Gastrocnemius medialis (tissue), 4 donors: ENCODE measurements at regions not wholly inside any gene's neighbourhood (a gene's known extent, or its start where the extent isn't known, plus 50 kb on each side); places are given as distances from the start of the nearest gene placed in this dataset.

Experiments
- ATAC-seq, 2 donors: fragments of 150-250 bp; one replicate each; pipeline ENCODE4 v1.9.1; 2016
- DNase-seq, 2 donors: peaks; one replicate each; pipeline ENCODE4 v3.0.0-alpha.2; 2019
- H3K27ac ChIP-seq, 4 donors: fragments of 200-600 bp; sonication (generic); 1 replicate in 1 of 4; 2 replicates in 3 of 4; pipeline ENCODE4 v1.5.1; 2016 to 2018; ENCODE audit warnings: mild to moderate bottlenecking in 2 of 4, moderate library complexity in 1 of 4
- H3K27me3 ChIP-seq, 3 donors: fragments of 200-600 bp; sonication (generic) in 2 of 3; 1 replicate in 1 of 3; 2 replicates in 2 of 3; pipeline versions ENCODE4 v1.5.1 to v1.6.0; 2016 to 2019; ENCODE audit warnings: mild to moderate bottlenecking in 1 of 3, moderate library complexity in 1 of 3
- H3K36me3 ChIP-seq, 2 donors: fragments of 200-600 bp; sonication (generic) in 1 of 2; one replicate each; pipeline ENCODE4 v1.5.1; 2017 to 2018
- H3K4me1 ChIP-seq, 2 donors: fragments of 200-600 bp; sonication (generic) in 1 of 2; one replicate each; pipeline ENCODE4 v1.5.1; 2016 to 2017; ENCODE audit warnings: mild to moderate bottlenecking in 2 of 2
- H3K4me3 ChIP-seq, 4 donors: fragments of 200-600 bp; sonication (generic) in 3 of 4; 1 replicate in 1 of 4; 2 replicates in 3 of 4; pipeline ENCODE4 v1.5.1; 2016 to 2019; ENCODE audit warnings: mild to moderate bottlenecking in 2 of 4
- H3K9me3 ChIP-seq, 3 donors: fragments of 200-600 bp; sonication (generic) in 2 of 3; 1 replicate in 1 of 3; 2 replicates in 2 of 3; pipeline ENCODE4 v1.5.1; 2016 to 2019
- POLR2A ChIP-seq, 2 donors: fragments of 450-650 bp; IDR thresholded peaks; one replicate each; pipeline ENCODE4 v1.6.1; 2017; ENCODE audit warnings: antibody characterized with exemption in 2 of 2, mild to moderate bottlenecking in 2 of 2, moderate library complexity in 2 of 2
- in situ Hi-C, 4 donors: fragments of 200-750 bp; cut with MboI; loops; one replicate each; pipeline versions ENCODE4 v1.15.0 to v1.8.0; 2017; ENCODE audit warnings: low sequenced_read_pairs in 4 of 4
- intact Hi-C: fragments of 100-400 bp; cut with DNase I; formaldehyde crosslinking; loops from one replicate; pipeline ENCODE4 v1.15.1; 2023; ENCODE audit warnings: low total_unique reads
- TF ChIP-seq, protein P1 (sequence below), 5 experiments: fragments of 450-650 bp in 3 of 5; fragments of 200-600 bp in 2 of 5; sonication (generic) in 2 of 5; IDR thresholded peaks in 4 of 5; conservative IDR thresholded peaks in 1 of 5; 1 replicate in 4 of 5; 2 replicates in 1 of 5; pipeline ENCODE4 v1.5.1; 2016 to 2019; ENCODE audit warnings: antibody characterized with exemption in 5 of 5, mild to moderate bottlenecking in 3 of 5, moderate library complexity in 3 of 5

DNA sequence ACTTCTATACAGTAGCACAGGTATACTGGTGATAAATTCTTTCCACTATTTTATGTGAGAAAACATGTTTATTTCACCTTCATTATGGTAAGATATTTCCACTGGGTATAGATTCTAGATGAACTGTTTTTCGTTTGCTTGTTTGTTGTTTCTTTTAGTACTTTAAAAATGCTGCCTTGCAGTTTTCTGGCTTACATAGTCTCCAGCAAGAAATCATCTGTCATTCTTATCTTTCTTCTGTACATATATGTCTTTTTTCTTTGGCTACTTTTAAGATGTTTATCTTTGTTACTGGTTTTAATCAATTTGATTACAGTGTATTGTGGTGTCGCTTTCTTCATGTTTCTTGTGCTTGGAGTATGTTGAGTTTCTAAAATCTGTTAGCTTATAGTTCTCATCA lies 333.3 kb upstream of the HTR2A start:
- TF ChIP-seq, protein P1, sequence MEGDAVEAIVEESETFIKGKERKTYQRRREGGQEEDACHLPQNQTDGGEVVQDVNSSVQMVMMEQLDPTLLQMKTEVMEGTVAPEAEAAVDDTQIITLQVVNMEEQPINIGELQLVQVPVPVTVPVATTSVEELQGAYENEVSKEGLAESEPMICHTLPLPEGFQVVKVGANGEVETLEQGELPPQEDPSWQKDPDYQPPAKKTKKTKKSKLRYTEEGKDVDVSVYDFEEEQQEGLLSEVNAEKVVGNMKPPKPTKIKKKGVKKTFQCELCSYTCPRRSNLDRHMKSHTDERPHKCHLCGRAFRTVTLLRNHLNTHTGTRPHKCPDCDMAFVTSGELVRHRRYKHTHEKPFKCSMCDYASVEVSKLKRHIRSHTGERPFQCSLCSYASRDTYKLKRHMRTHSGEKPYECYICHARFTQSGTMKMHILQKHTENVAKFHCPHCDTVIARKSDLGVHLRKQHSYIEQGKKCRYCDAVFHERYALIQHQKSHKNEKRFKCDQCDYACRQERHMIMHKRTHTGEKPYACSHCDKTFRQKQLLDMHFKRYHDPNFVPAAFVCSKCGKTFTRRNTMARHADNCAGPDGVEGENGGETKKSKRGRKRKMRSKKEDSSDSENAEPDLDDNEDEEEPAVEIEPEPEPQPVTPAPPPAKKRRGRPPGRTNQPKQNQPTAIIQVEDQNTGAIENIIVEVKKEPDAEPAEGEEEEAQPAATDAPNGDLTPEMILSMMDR (IDR thresholded peaks at IDR 0.05 in 4 of 5, conservative IDR thresholded peaks at IDR 0.05 in 1 of 5) = no peak
- TF ChIP-seq POLR2A (IDR thresholded peaks at IDR 0.05) = no peak
- no peaks in the 10 kb centered on the region for H3K4me1 ChIP-seq
- DNase-seq (no peak), ATAC-seq (no peak)
- H3K27ac ChIP-seq = no peak overlapping the region
- intact Hi-C loops = no loop called here
- H3K27me3 ChIP-seq = no peaks in the 10 kb centered on the region
- no peaks in the 10 kb centered on the region for H3K9me3 ChIP-seq
- in situ Hi-C loops = no loop called here
- no peaks in the 10 kb centered on the region for H3K36me3 ChIP-seq
- H3K4me3 ChIP-seq = no peak overlapping the region

DNA sequence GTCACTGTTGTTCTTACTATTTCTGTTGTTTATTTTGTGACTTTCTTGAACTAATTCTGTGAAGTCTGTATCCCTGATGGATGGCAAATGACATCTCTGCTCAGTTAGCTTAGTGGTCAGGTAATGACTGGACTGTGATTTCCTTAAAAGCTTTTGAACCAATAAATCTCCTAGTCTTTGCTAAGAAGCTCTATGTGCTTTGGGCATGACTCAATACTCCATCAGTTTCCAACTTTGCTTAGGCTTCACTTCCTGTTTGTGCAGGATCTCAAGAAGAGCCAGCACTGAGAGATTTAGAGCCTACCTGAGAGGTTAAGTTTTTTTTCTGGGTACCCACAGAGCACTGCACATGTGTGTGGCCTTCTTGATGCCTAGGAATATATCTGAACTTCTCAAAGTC lies 329.7 kb upstream of the HTR2A start:
- DNase-seq = no peak
- TF ChIP-seq, protein P1 (IDR thresholded peaks at IDR 0.05 in 4 of 5, conservative IDR thresholded peaks at IDR 0.05 in 1 of 5) = no peak
- TF ChIP-seq POLR2A (IDR thresholded peaks at IDR 0.05) = no peak
- in situ Hi-C loops = no loop called here
- H3K4me1 ChIP-seq = no peaks in the 10 kb centered on the region
- no peaks in the 10 kb centered on the region for H3K27me3 ChIP-seq
- H3K9me3 ChIP-seq = no peaks in the 10 kb centered on the region
- no peak for ATAC-seq
- H3K36me3 ChIP-seq = no peaks in the 10 kb centered on the region
- H3K4me3 ChIP-seq = no peak overlapping the region
- no peak overlapping the region for H3K27ac ChIP-seq
- intact Hi-C loops = no loop called here

DNA sequence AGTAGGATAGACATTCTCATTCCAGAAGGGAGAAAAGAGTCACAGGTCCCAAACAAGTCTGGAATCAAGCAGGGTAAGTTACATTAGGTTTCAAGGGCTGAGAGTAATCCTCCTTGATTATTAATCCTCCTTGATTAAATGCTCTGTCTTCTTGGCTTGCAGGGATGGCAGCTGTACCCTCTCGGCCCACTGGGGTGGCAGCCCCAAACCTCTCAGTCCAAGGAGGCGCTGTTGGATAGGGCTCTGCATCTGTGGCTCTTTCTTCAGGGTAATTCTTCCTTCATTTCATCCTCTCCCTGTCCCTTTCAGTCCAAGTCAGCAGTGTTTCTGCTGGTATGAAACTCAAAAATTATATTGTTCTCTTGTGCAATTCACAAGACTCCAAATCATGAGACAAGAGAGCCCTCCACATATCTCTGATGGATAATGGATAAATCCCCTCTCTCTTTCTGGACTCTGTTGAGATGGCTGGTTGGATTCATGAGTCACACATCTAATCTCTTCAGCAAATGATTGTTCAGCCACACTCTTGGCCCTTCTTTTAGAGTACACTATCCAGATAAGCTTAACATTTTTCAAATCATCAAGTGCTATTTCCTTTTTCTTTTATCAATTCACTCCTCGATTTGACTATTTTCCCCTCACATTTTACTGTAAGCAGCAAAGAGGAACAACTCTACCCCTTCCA lies 323.7 kb upstream of the HTR2A start:
- in situ Hi-C loops (no loop called here), intact Hi-C loops (no loop called here)
- Histone ChIP-seq H3K9me3 (no peaks in the 10 kb centered on the region), H3K4me3 (no peak overlapping the region), H3K27ac (no peak overlapping the region), H3K36me3 (no peaks in the 10 kb centered on the region), H3K27me3 (no peaks in the 10 kb centered on the region), H3K4me1 (no peaks in the 10 kb centered on the region)
- no peak for DNase-seq
- ATAC-seq = no peak
- TF ChIP-seq POLR2A (IDR thresholded peaks at IDR 0.05) = no peak
- TF ChIP-seq, protein P1 (IDR thresholded peaks at IDR 0.05 in 4 of 5, conservative IDR thresholded peaks at IDR 0.05 in 1 of 5) = no peak

DNA sequence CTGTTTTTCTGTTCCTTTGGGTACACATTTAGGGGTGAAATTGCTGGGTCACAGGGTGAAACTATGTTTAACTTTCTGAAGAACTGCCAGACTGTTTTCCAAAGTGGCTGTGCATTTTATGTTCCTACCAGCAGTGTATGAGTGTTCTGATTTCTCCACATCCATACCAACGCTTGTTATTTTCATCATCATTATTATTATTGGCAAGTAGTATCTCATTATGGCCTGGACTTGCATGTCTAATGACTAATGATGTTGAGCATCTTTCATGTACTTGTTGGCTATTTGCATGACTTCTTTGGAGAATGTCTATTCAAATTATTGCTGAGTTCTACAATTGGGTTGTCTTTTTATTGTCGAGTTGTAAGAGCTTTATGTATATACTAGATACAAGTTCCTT lies 321.8 kb upstream of the HTR2A start:
- ATAC-seq (no peak), DNase-seq (no peak)
- Histone ChIP-seq H3K4me3 (no peak overlapping the region), H3K9me3 (no peaks in the 10 kb centered on the region), H3K27me3 (no peaks in the 10 kb centered on the region), H3K27ac (no peak overlapping the region), H3K36me3 (no peaks in the 10 kb centered on the region), H3K4me1 (no peaks in the 10 kb centered on the region)
- intact Hi-C loops (no loop called here), in situ Hi-C loops (no loop called here)
- TF ChIP-seq POLR2A (IDR thresholded peaks at IDR 0.05) = no peak
- TF ChIP-seq, protein P1 (IDR thresholded peaks at IDR 0.05 in 4 of 5, conservative IDR thresholded peaks at IDR 0.05 in 1 of 5) = no peak
